SK-N-SH treated with all-trans-retinoic acid at 6 μM for 48 hours (cell line): ENCODE measurements at regions not wholly inside any gene's neighbourhood (a gene's known extent, or its start where the extent isn't known, plus 50 kb on each side); places are given as distances from the start of the nearest gene placed in this dataset.

Experiments used
- ATAC-seq: fragments of 200-7000 bp; cut with Tn5 transposase; 3 replicates; pipeline ENCODE4 v1.9.1; 2020; ENCODE audit warnings: mild to moderate bottlenecking, moderate library complexity
- ARNTL ChIP-seq: fragments of 450-650 bp; formaldehyde crosslinking; IDR thresholded peaks from 2 replicates; pipeline ENCODE4 v1.5.0; 2020; ENCODE audit warnings: low read depth, mild to moderate bottlenecking, moderate library complexity, borderline replicate concordance
- BACH2 ChIP-seq: fragments of 250-450 bp; sonication (Bioruptor Pico); IDR thresholded peaks from 2 replicates; pipeline ENCODE4 v1.9.0; 2021; ENCODE audit warnings: mild to moderate bottlenecking, borderline replicate concordance
- CSDC2 ChIP-seq: fragments of 250-450 bp; sonication (Bioruptor Pico); IDR thresholded peaks from 2 replicates; pipeline ENCODE4 v1.5.0; 2020; ENCODE audit warnings: mild to moderate bottlenecking, moderate library complexity
- ESRRG ChIP-seq: fragments of 250-450 bp; sonication (Bioruptor Pico); IDR thresholded peaks from 2 replicates; pipeline ENCODE4 v1.6.1; 2021; ENCODE audit warnings: mild to moderate bottlenecking
- GLIS3 ChIP-seq: fragments of 250-450 bp; sonication (Bioruptor Pico); IDR thresholded peaks from 2 replicates; pipeline ENCODE4 v1.5.0; 2020; ENCODE audit warnings: mild to moderate bottlenecking, moderate library complexity
- ISL1 ChIP-seq: fragments of 250-450 bp; sonication (Bioruptor Pico); IDR thresholded peaks from 2 replicates; pipeline ENCODE4 v2.1.2; 2022; ENCODE audit warnings: mild to moderate bottlenecking, moderate library complexity
- OSR1 ChIP-seq: fragments of 250-450 bp; sonication (Bioruptor Pico); IDR thresholded peaks from 2 replicates; pipeline ENCODE4 v1.8.0; 2022; ENCODE audit warnings: moderate library complexity, mild to moderate bottlenecking, inconsistent platforms
- PPARA ChIP-seq: fragments of 250-450 bp; sonication (Bioruptor Pico); IDR thresholded peaks from 2 replicates; pipeline ENCODE4 v1.5.0; 2020; ENCODE audit warnings: mild to moderate bottlenecking, borderline replicate concordance
- RARB ChIP-seq: fragments of 250-450 bp; sonication (Bioruptor Pico); IDR thresholded peaks from 2 replicates; pipeline ENCODE4 v1.8.0; 2021; ENCODE audit warnings: mild to moderate bottlenecking, moderate library complexity
- SNAI2 ChIP-seq: fragments of 250-450 bp; sonication (Bioruptor Pico); IDR thresholded peaks from 2 replicates; pipeline ENCODE4 v1.5.0; 2020; ENCODE audit warnings: mild to moderate bottlenecking, moderate library complexity
- TCF4 ChIP-seq: fragments of 250-450 bp; sonication (Bioruptor Pico); IDR thresholded peaks from 2 replicates; pipeline ENCODE4 v1.8.0; 2021; ENCODE audit warnings: mild to moderate bottlenecking, moderate library complexity, borderline replicate concordance
- TOX ChIP-seq: fragments of 250-450 bp; sonication (Bioruptor Pico); IDR thresholded peaks from 2 replicates; pipeline ENCODE4 v1.8.0; 2021; ENCODE audit warnings: mild to moderate bottlenecking, moderate library complexity, borderline replicate concordance
- ZC3H10 ChIP-seq: fragments of 250-450 bp; sonication (Bioruptor Pico); IDR thresholded peaks from 2 replicates; pipeline ENCODE4 v1.5.1; 2021; ENCODE audit warnings: mild to moderate bottlenecking, moderate library complexity
- ZFP3 ChIP-seq: fragments of 250-450 bp; sonication (Bioruptor Pico); IDR thresholded peaks from 2 replicates; pipeline ENCODE4 v1.5.0; 2020; ENCODE audit warnings: mild to moderate bottlenecking, moderate library complexity
- ZFP30 ChIP-seq: fragments of 450-650 bp; formaldehyde crosslinking; IDR thresholded peaks from 2 replicates; pipeline ENCODE4 v1.5.0; 2022; ENCODE audit warnings: mild to moderate bottlenecking, moderate library complexity
- ZNF565 ChIP-seq: fragments of 450-650 bp; formaldehyde crosslinking; conservative IDR thresholded peaks from 2 replicates; pipeline ENCODE4 v1.5.0; 2020; ENCODE audit warnings: low read depth, mild to moderate bottlenecking, moderate library complexity
- ZNF70 ChIP-seq: fragments of 450-650 bp; formaldehyde crosslinking; IDR thresholded peaks from 2 replicates; pipeline ENCODE4 v1.5.0; 2020; ENCODE audit warnings: mild to moderate bottlenecking, moderate library complexity
- ZNF8 ChIP-seq: fragments of 450-650 bp; formaldehyde crosslinking; IDR thresholded peaks from 2 replicates; pipeline ENCODE4 v1.5.0; 2020; ENCODE audit warnings: mild to moderate bottlenecking, moderate library complexity
- TF ChIP-seq, protein P1 (sequence below): fragments of 250-450 bp; sonication (Bioruptor Pico); IDR thresholded peaks from 2 replicates; pipeline ENCODE4 v1.8.0; 2020; ENCODE audit warnings: mild to moderate bottlenecking, moderate library complexity, borderline replicate concordance
- TF ChIP-seq, protein P2 (sequence below): fragments of 250-450 bp; sonication (Bioruptor Pico); IDR thresholded peaks from 2 replicates; pipeline ENCODE4 v1.5.1; 2021; ENCODE audit warnings: mild to moderate bottlenecking, moderate library complexity
- TF ChIP-seq, protein P3 (sequence below): fragments of 250-450 bp; sonication (Bioruptor Pico); IDR thresholded peaks from 2 replicates; pipeline ENCODE4 v1.8.0; 2021; ENCODE audit warnings: low read depth, mild to moderate bottlenecking, moderate library complexity, borderline replicate concordance
- TF ChIP-seq, protein P4 (sequence below): fragments of 250-450 bp; sonication (Bioruptor Pico); IDR thresholded peaks from 2 replicates; pipeline ENCODE4 v1.5.0; 2020; ENCODE audit warnings: mild to moderate bottlenecking, moderate library complexity
- TF ChIP-seq, protein P5 (sequence below): fragments of 250-450 bp; sonication (Bioruptor Pico); IDR thresholded peaks from 2 replicates; pipeline ENCODE4 v1.5.1; 2020; ENCODE audit warnings: low read depth, mild to moderate bottlenecking, moderate library complexity

DNA sequence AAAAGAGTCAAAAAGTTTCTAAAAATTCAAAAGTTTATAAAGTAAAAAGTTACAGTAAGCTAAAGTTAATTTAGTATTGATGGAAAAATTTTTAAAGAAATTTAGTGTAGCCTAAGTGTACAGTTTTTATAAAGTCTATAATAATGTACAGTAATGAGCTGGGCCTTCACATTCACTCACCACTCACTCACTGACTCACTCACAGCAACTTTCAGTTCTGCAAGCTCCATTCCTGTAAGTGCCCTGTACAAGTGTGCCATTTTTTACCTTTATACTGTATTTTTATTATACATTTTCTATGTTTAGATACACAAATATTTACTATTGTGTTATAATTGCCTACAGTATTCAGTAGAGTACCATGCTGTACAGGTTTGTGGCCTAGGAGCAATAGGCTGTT is 239.5 kb upstream of the MAP3K1 start:
- TF ChIP-seq ZFP30 (CRISPR knock-in tag) (no peak), CSDC2 (no peak), ISL1 (no peak), GLIS3 (CRISPR knock-in tag) (no peak), SNAI2 (CRISPR knock-in tag) (no peak), TOX (CRISPR knock-in tag) (no peak), ZNF565 (no peak), ARNTL (CRISPR knock-in tag) (no peak), ZNF8 (CRISPR knock-in tag) (no peak), BACH2 (no peak), ESRRG (CRISPR knock-in tag) (no peak), ZFP3 (CRISPR knock-in tag) (no peak), ZC3H10 (CRISPR knock-in tag) (no peak), RARB (CRISPR knock-in tag) (no peak), PPARA (CRISPR knock-in tag) (no peak)
- TF ChIP-seq, protein P1, sequence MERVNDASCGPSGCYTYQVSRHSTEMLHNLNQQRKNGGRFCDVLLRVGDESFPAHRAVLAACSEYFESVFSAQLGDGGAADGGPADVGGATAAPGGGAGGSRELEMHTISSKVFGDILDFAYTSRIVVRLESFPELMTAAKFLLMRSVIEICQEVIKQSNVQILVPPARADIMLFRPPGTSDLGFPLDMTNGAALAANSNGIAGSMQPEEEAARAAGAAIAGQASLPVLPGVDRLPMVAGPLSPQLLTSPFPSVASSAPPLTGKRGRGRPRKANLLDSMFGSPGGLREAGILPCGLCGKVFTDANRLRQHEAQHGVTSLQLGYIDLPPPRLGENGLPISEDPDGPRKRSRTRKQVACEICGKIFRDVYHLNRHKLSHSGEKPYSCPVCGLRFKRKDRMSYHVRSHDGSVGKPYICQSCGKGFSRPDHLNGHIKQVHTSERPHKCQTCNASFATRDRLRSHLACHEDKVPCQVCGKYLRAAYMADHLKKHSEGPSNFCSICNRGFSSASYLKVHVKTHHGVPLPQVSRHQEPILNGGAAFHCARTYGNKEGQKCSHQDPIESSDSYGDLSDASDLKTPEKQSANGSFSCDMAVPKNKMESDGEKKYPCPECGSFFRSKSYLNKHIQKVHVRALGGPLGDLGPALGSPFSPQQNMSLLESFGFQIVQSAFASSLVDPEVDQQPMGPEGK (CRISPR knock-in tag), result no peak
- TF ChIP-seq, protein P2, sequence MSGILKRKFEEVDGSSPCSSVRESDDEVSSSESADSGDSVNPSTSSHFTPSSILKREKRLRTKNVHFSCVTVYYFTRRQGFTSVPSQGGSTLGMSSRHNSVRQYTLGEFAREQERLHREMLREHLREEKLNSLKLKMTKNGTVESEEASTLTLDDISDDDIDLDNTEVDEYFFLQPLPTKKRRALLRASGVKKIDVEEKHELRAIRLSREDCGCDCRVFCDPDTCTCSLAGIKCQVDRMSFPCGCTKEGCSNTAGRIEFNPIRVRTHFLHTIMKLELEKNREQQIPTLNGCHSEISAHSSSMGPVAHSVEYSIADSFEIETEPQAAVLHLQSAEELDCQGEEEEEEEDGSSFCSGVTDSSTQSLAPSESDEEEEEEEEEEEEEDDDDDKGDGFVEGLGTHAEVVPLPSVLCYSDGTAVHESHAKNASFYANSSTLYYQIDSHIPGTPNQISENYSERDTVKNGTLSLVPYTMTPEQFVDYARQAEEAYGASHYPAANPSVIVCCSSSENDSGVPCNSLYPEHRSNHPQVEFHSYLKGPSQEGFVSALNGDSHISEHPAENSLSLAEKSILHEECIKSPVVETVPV, result no peak
- TF ChIP-seq, protein P3, sequence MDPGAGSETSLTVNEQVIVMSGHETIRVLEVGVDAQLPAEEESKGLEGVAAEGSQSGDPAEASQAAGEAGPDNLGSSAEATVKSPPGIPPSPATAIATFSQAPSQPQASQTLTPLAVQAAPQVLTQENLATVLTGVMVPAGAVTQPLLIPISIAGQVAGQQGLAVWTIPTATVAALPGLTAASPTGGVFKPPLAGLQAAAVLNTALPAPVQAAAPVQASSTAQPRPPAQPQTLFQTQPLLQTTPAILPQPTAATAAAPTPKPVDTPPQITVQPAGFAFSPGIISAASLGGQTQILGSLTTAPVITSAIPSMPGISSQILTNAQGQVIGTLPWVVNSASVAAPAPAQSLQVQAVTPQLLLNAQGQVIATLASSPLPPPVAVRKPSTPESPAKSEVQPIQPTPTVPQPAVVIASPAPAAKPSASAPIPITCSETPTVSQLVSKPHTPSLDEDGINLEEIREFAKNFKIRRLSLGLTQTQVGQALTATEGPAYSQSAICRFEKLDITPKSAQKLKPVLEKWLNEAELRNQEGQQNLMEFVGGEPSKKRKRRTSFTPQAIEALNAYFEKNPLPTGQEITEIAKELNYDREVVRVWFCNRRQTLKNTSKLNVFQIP, result no peak
- TF ChIP-seq, protein P4, sequence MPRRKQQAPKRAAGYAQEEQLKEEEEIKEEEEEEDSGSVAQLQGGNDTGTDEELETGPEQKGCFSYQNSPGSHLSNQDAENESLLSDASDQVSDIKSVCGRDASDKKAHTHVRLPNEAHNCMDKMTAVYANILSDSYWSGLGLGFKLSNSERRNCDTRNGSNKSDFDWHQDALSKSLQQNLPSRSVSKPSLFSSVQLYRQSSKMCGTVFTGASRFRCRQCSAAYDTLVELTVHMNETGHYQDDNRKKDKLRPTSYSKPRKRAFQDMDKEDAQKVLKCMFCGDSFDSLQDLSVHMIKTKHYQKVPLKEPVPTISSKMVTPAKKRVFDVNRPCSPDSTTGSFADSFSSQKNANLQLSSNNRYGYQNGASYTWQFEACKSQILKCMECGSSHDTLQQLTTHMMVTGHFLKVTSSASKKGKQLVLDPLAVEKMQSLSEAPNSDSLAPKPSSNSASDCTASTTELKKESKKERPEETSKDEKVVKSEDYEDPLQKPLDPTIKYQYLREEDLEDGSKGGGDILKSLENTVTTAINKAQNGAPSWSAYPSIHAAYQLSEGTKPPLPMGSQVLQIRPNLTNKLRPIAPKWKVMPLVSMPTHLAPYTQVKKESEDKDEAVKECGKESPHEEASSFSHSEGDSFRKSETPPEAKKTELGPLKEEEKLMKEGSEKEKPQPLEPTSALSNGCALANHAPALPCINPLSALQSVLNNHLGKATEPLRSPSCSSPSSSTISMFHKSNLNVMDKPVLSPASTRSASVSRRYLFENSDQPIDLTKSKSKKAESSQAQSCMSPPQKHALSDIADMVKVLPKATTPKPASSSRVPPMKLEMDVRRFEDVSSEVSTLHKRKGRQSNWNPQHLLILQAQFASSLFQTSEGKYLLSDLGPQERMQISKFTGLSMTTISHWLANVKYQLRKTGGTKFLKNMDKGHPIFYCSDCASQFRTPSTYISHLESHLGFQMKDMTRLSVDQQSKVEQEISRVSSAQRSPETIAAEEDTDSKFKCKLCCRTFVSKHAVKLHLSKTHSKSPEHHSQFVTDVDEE (CRISPR knock-in tag), result no peak
- ATAC-seq, result no peak

DNA sequence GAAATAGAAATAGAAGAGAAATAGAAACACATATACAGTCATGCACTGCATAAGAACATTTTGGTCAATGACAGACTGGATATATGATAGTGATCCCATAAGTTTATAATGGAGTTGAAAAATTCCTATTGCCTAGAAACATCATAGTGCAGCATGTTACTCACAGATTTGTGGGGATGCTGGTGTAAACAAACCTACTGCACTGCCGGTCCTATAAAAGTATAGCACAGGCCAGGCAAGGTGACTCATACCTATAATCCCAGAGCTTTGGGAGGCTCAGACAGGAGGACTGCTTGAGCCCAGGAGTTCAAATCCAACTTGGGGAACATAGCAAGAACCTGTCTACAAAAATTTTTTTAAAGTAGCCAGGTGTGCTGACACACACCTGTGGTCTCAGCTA is 240.6 kb upstream of the MAP3K1 start:
- no peak for TF ChIP-seq PPARA (CRISPR knock-in tag)
- TF ChIP-seq ZNF8 (CRISPR knock-in tag), result no peak
- no peak for TF ChIP-seq TCF4 (CRISPR knock-in tag)
- TF ChIP-seq, protein P4 (CRISPR knock-in tag), result no peak
- TF ChIP-seq, protein P2, result no peak
- TF ChIP-seq RARB (CRISPR knock-in tag), result no peak
- TF ChIP-seq, protein P5, sequence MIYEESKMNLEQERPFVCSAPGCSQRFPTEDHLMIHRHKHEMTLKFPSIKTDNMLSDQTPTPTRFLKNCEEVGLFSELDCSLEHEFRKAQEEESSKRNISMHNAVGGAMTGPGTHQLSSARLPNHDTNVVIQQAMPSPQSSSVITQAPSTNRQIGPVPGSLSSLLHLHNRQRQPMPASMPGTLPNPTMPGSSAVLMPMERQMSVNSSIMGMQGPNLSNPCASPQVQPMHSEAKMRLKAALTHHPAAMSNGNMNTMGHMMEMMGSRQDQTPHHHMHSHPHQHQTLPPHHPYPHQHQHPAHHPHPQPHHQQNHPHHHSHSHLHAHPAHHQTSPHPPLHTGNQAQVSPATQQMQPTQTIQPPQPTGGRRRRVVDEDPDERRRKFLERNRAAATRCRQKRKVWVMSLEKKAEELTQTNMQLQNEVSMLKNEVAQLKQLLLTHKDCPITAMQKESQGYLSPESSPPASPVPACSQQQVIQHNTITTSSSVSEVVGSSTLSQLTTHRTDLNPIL, result no peak
- TF ChIP-seq OSR1, result no peak
- TF ChIP-seq GLIS3 (CRISPR knock-in tag), result no peak
- TF ChIP-seq ISL1, result no peak
- no peak for TF ChIP-seq ZFP30 (CRISPR knock-in tag)
- no peak for TF ChIP-seq ZNF70 (CRISPR knock-in tag)
- TF ChIP-seq ZFP3 (CRISPR knock-in tag), result no peak
- TF ChIP-seq ZC3H10 (CRISPR knock-in tag), result no peak
- TF ChIP-seq ARNTL (CRISPR knock-in tag), result no peak
- TF ChIP-seq ZNF565, result no peak
- ATAC-seq, result no peak
